ENCODE measurements at regions not wholly inside any gene's neighbourhood (a gene's known extent, or its start where the extent isn't known, plus 50 kb on each side); places are given as distances from the start of the nearest gene placed in this dataset.

- TF ChIP-seq POLR2A (IDR thresholded peaks at IDR 0.05): no peak
- TF ChIP-seq, protein P1, sequence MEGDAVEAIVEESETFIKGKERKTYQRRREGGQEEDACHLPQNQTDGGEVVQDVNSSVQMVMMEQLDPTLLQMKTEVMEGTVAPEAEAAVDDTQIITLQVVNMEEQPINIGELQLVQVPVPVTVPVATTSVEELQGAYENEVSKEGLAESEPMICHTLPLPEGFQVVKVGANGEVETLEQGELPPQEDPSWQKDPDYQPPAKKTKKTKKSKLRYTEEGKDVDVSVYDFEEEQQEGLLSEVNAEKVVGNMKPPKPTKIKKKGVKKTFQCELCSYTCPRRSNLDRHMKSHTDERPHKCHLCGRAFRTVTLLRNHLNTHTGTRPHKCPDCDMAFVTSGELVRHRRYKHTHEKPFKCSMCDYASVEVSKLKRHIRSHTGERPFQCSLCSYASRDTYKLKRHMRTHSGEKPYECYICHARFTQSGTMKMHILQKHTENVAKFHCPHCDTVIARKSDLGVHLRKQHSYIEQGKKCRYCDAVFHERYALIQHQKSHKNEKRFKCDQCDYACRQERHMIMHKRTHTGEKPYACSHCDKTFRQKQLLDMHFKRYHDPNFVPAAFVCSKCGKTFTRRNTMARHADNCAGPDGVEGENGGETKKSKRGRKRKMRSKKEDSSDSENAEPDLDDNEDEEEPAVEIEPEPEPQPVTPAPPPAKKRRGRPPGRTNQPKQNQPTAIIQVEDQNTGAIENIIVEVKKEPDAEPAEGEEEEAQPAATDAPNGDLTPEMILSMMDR (IDR thresholded peaks at IDR 0.05): no peak
Observed at GRCh38 chr1:79982211-79982610, 975.7 kb upstream of the ADGRL4 start.
